CD14-positive monocyte (primary cell): ENCODE measurements at regions not wholly inside any gene's neighbourhood (a gene's known extent, or its start where the extent isn't known, plus 50 kb on each side); places are given as distances from the start of the nearest gene placed in this dataset.

Experiments used
- DNase-seq, 3 donors: peaks; one replicate each; pipeline ENCODE4 v3.0.0-alpha.2; 2011 to 2022
- H2AFZ ChIP-seq: 2 replicates; pipeline ENCODE4 v1.6.0; 2012; ENCODE audit warnings: mild to moderate bottlenecking, low read depth, low read length, inconsistent platforms; ENCODE audit not compliant: insufficient read depth, poor library complexity, severe bottlenecking
- H3K27ac ChIP-seq, 2 donors: 1 replicate in 1 of 2; 2 replicates in 1 of 2; pipeline ENCODE4 v1.5.1; 2012 to 2013; ENCODE audit warnings: low read length in 2 of 2, control low read depth in 1 of 2, inconsistent platforms in 1 of 2, low read depth in 1 of 2, mild to moderate bottlenecking in 1 of 2
- H3K27me3 ChIP-seq, 2 donors: one replicate each; pipeline versions ENCODE4 v1.6.0 to v1.6.1; 2011 to 2013; ENCODE audit warnings: low read length in 2 of 2; ENCODE audit not compliant: control insufficient read depth in 2 of 2, insufficient read depth in 2 of 2
- H3K36me3 ChIP-seq, 2 donors: replicated peaks in 1 of 2; 1 replicate in 1 of 2; 2 replicates in 1 of 2; pipeline versions ENCODE4 v1.5.1 to v1.6.1; 2012 to 2013; ENCODE audit warnings: low read length in 2 of 2, control low read depth in 1 of 2, inconsistent platforms in 1 of 2, mild to moderate bottlenecking in 1 of 2; ENCODE audit not compliant: insufficient read depth in 2 of 2, control insufficient read depth in 1 of 2
- H3K4me1 ChIP-seq, 2 donors: 1 replicate in 1 of 2; 2 replicates in 1 of 2; pipeline versions ENCODE4 v1.5.1 to v1.6.1; 2012 to 2013; ENCODE audit warnings: low read length in 2 of 2, control low read depth in 1 of 2, inconsistent platforms in 1 of 2, mild to moderate bottlenecking in 1 of 2, moderate library complexity in 1 of 2; ENCODE audit not compliant: insufficient read depth in 2 of 2, control insufficient read depth in 1 of 2
- H3K4me2 ChIP-seq: replicated peaks from 2 replicates; pipeline ENCODE3; 2012; ENCODE audit warnings: low read length, moderate library complexity, mild to moderate bottlenecking; ENCODE audit not compliant: poor library complexity, severe bottlenecking; ENCODE audit errors: extremely low read depth
- H3K4me3 ChIP-seq, 3 experiments: fragments of 200-600 bp in 1 of 3; sonication (generic) in 1 of 3; replicated peaks in 1 of 3; 1 replicate in 2 of 3; 2 replicates in 1 of 3; pipeline ENCODE4 v1.5.1; 2011 to 2013; ENCODE audit warnings: low read length in 3 of 3, mild to moderate bottlenecking in 3 of 3, control low read depth in 2 of 3, low read depth in 2 of 3, inconsistent platforms in 1 of 3, moderate library complexity in 1 of 3
- H3K79me2 ChIP-seq: 2 replicates; pipeline ENCODE4 v1.6.0; 2012; ENCODE audit warnings: mild to moderate bottlenecking, control low read depth, inconsistent platforms, low read length, moderate library complexity; ENCODE audit not compliant: insufficient read depth
- H3K9ac ChIP-seq: 2 replicates; pipeline ENCODE4 v1.6.0; 2017; ENCODE audit warnings: low read length, mild to moderate bottlenecking; ENCODE audit not compliant: insufficient read depth, poor library complexity, severe bottlenecking
- H3K9me3 ChIP-seq, 2 donors: replicated peaks in 1 of 2; 1 replicate in 1 of 2; 2 replicates in 1 of 2; pipeline versions ENCODE4 v1.5.1 to v1.6.1; 2012 to 2013; ENCODE audit warnings: low read length in 2 of 2, control low read depth in 1 of 2; ENCODE audit not compliant: control insufficient read depth in 1 of 2, insufficient read depth in 1 of 2
- H4K20me1 ChIP-seq: 2 replicates; pipeline ENCODE4 v1.6.0; 2012; ENCODE audit warnings: mild to moderate bottlenecking, low read length, control low read depth, moderate library complexity; ENCODE audit not compliant: insufficient read depth
- H3K27ac Mint-ChIP-seq, 7 donors: one replicate each; pipeline ENCODE4 v1.8.0; 2020; ENCODE audit warnings: mild to moderate bottlenecking in 7 of 7, mixed read lengths in 7 of 7, moderate library complexity in 6 of 7, inconsistent platforms in 2 of 7
- H3K27me3 Mint-ChIP-seq, 3 donors: one replicate each; pipeline ENCODE4 v1.8.0; 2021 to 2022; ENCODE audit warnings: low read depth in 3 of 3, mild to moderate bottlenecking in 3 of 3, mixed read lengths in 3 of 3, moderate library complexity in 3 of 3, inconsistent platforms in 1 of 3
- H3K36me3 Mint-ChIP-seq, 2 donors: one replicate each; pipeline ENCODE4 v1.8.0; 2020; ENCODE audit warnings: mixed read lengths in 2 of 2, inconsistent platforms in 1 of 2, mild to moderate bottlenecking in 1 of 2
- H3K4me1 Mint-ChIP-seq: one replicate; pipeline ENCODE4 v1.8.0; 2020; ENCODE audit warnings: mild to moderate bottlenecking, mixed read lengths
- H3K4me3 Mint-ChIP-seq, 2 donors: one replicate each; pipeline ENCODE4 v1.8.0; 2020; ENCODE audit warnings: mild to moderate bottlenecking in 2 of 2, mixed read lengths in 2 of 2, moderate library complexity in 1 of 2
- H3K9me3 Mint-ChIP-seq, 7 donors: one replicate each; pipeline ENCODE4 v1.8.0; 2020 to 2022; ENCODE audit warnings: mixed read lengths in 7 of 7, mild to moderate bottlenecking in 6 of 7, moderate library complexity in 6 of 7, inconsistent platforms in 2 of 7
- CTCF ChIP-seq: fragments of 200-600 bp; IDR thresholded peaks from one replicate; pipeline ENCODE4 v1.8.0; 2022; ENCODE audit warnings: antibody characterized with exemption, mild to moderate bottlenecking
- WGBS: methylation state at CpG from one replicate; pipeline ENCODE4 v1.1.5; 2013; ENCODE audit warnings: missing lambda C conversion rate; ENCODE audit not compliant: insufficient coverage; 5-methylcytosine and 5-hydroxymethylcytosine counted together
- intact Hi-C, 2 donors: fragments of 100-400 bp; cut with micrococcal nuclease; formaldehyde crosslinking; loops; one replicate each; pipeline versions ENCODE4 v1.15.0 to v1.15.1; 2023

GRCh38 chr7:142422621-142423020, 164.8 kb upstream of the PRSS58 start:
- H3K9ac ChIP-seq: no peak overlapping the region
- intact Hi-C loops: no loop called here
- TF ChIP-seq CTCF: no peak
- no peaks in the 10 kb centered on the region for H3K36me3 Mint-ChIP-seq
- H3K27me3 ChIP-seq: no peaks in the 10 kb centered on the region
- peaks cover 7 to 9% of the 10 kb centered on the region in 2 donors for H3K4me1 ChIP-seq
- no peak for DNase-seq
- H3K36me3 ChIP-seq: no peaks in the 10 kb centered on the region
- peaks cover 0 to 2% (median 0%) of the 10 kb centered on the region in 3 donors for H3K27me3 Mint-ChIP-seq
- H3K4me3 ChIP-seq: no peak overlapping the region
- H2AFZ ChIP-seq: no peak overlapping the region
- H4K20me1 ChIP-seq: no peaks in the 10 kb centered on the region
- H3K27ac ChIP-seq: no peak overlapping the region
- 66% methylated on average over 2 of the region's 4 CpGs for WGBS
- no peaks in the 10 kb centered on the region for H3K79me2 ChIP-seq
- no peaks in the 10 kb centered on the region for H3K9me3 Mint-ChIP-seq
- H3K9me3 ChIP-seq: no peaks in the 10 kb centered on the region
- no peak overlapping the region for H3K4me2 ChIP-seq
- H3K4me3 Mint-ChIP-seq: no peak overlapping the region
- H3K4me1 Mint-ChIP-seq: peaks cover 19% of the 10 kb centered on the region
- no peak overlapping the region for H3K27ac Mint-ChIP-seq

- WGBS: 39% methylated on average over 5 of the region's 5 CpGs
- Histone ChIP-seq H3K4me1 (peaks cover 7 to 9% of the 10 kb centered on the region in 2 donors), H3K9ac (no peak overlapping the region), H3K9me3 (no peaks in the 10 kb centered on the region), H3K79me2 (no peaks in the 10 kb centered on the region), H3K27ac (no peak overlapping the region), H3K4me2 (no peak overlapping the region), H3K36me3 (no peaks in the 10 kb centered on the region), H3K27me3 (no peaks in the 10 kb centered on the region), H3K4me3 (no peak overlapping the region), H4K20me1 (no peaks in the 10 kb centered on the region), H2AFZ (no peak overlapping the region)
- Mint-ChIP-seq H3K4me3 (no peak overlapping the region), H3K9me3 (no peaks in the 10 kb centered on the region), H3K4me1 (peaks cover 19% of the 10 kb centered on the region), H3K27ac (peak overlapping the region in 2 of 7 donors; percentile 35 to 60), H3K27me3 (peaks cover 0 to 2% (median 0%) of the 10 kb centered on the region in 3 donors), H3K36me3 (no peaks in the 10 kb centered on the region)
- intact Hi-C loops: no loop called here
- DNase-seq: no peak
- no peak for TF ChIP-seq CTCF
Observed at GRCh38 chr7:142420554-142421362, 162.9 kb upstream of the PRSS58 start.
